ENCODE measurements at regions not wholly inside any gene's neighbourhood (a gene's known extent, or its start where the extent isn't known, plus 50 kb on each side); places are given as distances from the start of the nearest gene placed in this dataset.

- H3K79me2 ChIP-seq, result no peaks in the 10 kb centered on the region
- no peak overlapping the region for H3K27ac ChIP-seq
- H3K4me1 ChIP-seq, result peaks cover 3% of the 10 kb centered on the region
- H2AFZ ChIP-seq, result no peak overlapping the region
- H3K9me3 ChIP-seq (ENCODE audit: control insufficient read depth, low read length), result no peaks in the 10 kb centered on the region
- no peaks in the 10 kb centered on the region for H3K27me3 ChIP-seq (ENCODE audit: control insufficient read depth, insufficient read depth, low read length)
- no peak overlapping the region for H3K4me3 ChIP-seq (ENCODE audit: low read depth, low read length)
- no peak for TF ChIP-seq CTCF (IDR thresholded peaks at IDR 0.05)
- H3K4me2 ChIP-seq (ENCODE audit: low read length), result no peak overlapping the region
- no peak overlapping the region for H3K9ac ChIP-seq
- H3K36me3 ChIP-seq (ENCODE audit: control insufficient read depth, insufficient read depth, low read length), result no peaks in the 10 kb centered on the region
Observed at GRCh38 chr3:177440456-177441104, 243.3 kb upstream of the TBL1XR1 start.

- no peaks in the 10 kb centered on the region for H3K36me3 ChIP-seq (ENCODE audit: control insufficient read depth, insufficient read depth, low read length)
- H3K27ac ChIP-seq, result no peak overlapping the region
- H3K9ac ChIP-seq, result no peak overlapping the region
- no peaks in the 10 kb centered on the region for H3K9me3 ChIP-seq (ENCODE audit: control insufficient read depth, low read length)
- peaks cover 3% of the 10 kb centered on the region for H3K4me1 ChIP-seq
- no peaks in the 10 kb centered on the region for H3K79me2 ChIP-seq
- H3K27me3 ChIP-seq (ENCODE audit: control insufficient read depth, insufficient read depth, low read length), result no peaks in the 10 kb centered on the region
- no peak overlapping the region for H3K4me3 ChIP-seq (ENCODE audit: low read depth, low read length)
- no peak overlapping the region for H3K4me2 ChIP-seq (ENCODE audit: low read length)
- no peak overlapping the region for H2AFZ ChIP-seq
- no peak for TF ChIP-seq CTCF (IDR thresholded peaks at IDR 0.05)
Observed at GRCh38 chr3:177441276-177441812, 244.1 kb upstream of the TBL1XR1 start.

GRCh38 chr3:177441813-177442646 is 244.7 kb upstream of the TBL1XR1 start:
- TF ChIP-seq CTCF (IDR thresholded peaks at IDR 0.05), result no peak
- H3K27ac ChIP-seq, result no peak overlapping the region

GRCh38 chr3:177443469-177443868 is 246.2 kb upstream of the TBL1XR1 start:
- Histone ChIP-seq H2AFZ (peak overlapping the region; percentile 68), H3K4me1 (peaks cover 3% of the 10 kb centered on the region)

More at GRCh38 chr3:177441813-177442646, 244.7 kb upstream of the TBL1XR1 start:
- Histone ChIP-seq H3K27me3 (ENCODE audit: control insufficient read depth, insufficient read depth, low read length) (no peaks in the 10 kb centered on the region), H3K36me3 (ENCODE audit: control insufficient read depth, insufficient read depth, low read length) (no peaks in the 10 kb centered on the region), H3K4me1 (peaks cover 3% of the 10 kb centered on the region), H3K4me3 (ENCODE audit: low read depth, low read length) (no peak overlapping the region), H3K9me3 (ENCODE audit: control insufficient read depth, low read length) (no peaks in the 10 kb centered on the region), H3K79me2 (no peaks in the 10 kb centered on the region), H3K9ac (no peak overlapping the region), H3K4me2 (ENCODE audit: low read length) (no peak overlapping the region), H2AFZ (no peak overlapping the region)

More at GRCh38 chr3:177443469-177443868, 246.2 kb upstream of the TBL1XR1 start:
- no peaks in the 10 kb centered on the region for H3K27me3 ChIP-seq (ENCODE audit: control insufficient read depth, insufficient read depth, low read length)
- no peaks in the 10 kb centered on the region for H3K36me3 ChIP-seq (ENCODE audit: control insufficient read depth, insufficient read depth, low read length)
- H3K9me3 ChIP-seq (ENCODE audit: control insufficient read depth, low read length), result no peaks in the 10 kb centered on the region
- H3K4me3 ChIP-seq (ENCODE audit: low read depth, low read length), result no peak overlapping the region
- H3K27ac ChIP-seq, result peak overlapping the region; percentile 24
- no peak for TF ChIP-seq CTCF (IDR thresholded peaks at IDR 0.05)
- H3K4me2 ChIP-seq (ENCODE audit: low read length), result peak overlapping the region; percentile 11
- H3K9ac ChIP-seq, result no peak overlapping the region
- no peaks in the 10 kb centered on the region for H3K79me2 ChIP-seq
